CD8-positive, alpha-beta memory T cell (primary cell): ENCODE measurements at regions not wholly inside any gene's neighbourhood (a gene's known extent, or its start where the extent isn't known, plus 50 kb on each side); places are given as distances from the start of the nearest gene placed in this dataset.
"Not testable (repeated sequence)": the region's sequence is repeated elsewhere in the genome, so short reads cannot be mapped to it uniquely, and the experiment has no call there.

Experiments
- CTCF ChIA-PET: fragments of 350-600 bp; sonication (Branson Sonifier 250); formaldehyde crosslinking; loops from one replicate; lab custom pipeline; 2021; ENCODE audit warnings: antibody characterized with exemption; lab: Charles Lee
- POLR2A ChIA-PET: fragments of 350-600 bp; sonication (Branson Sonifier 250); formaldehyde crosslinking; loops from one replicate; lab custom pipeline; 2021; ENCODE audit warnings: antibody characterized with exemption; lab: Charles Lee
- DNase-seq, 5 donors: peaks; one replicate each; pipeline versions ENCODE4 v3.0.0 to v3.0.0-alpha.2; 2020 to 2022; ENCODE audit warnings: mixed read lengths in 1 of 5
- H3K27ac ChIP-seq: one replicate; pipeline ENCODE4 v1.7.0; 2013; ENCODE audit warnings: low read depth, mild to moderate bottlenecking, low read length, moderate library complexity
- H3K27me3 ChIP-seq: 2 replicates; pipeline ENCODE4 v1.7.0; 2013; ENCODE audit warnings: low read length, mild to moderate bottlenecking; ENCODE audit not compliant: insufficient read depth, poor library complexity, severe bottlenecking
- H3K36me3 ChIP-seq: 2 replicates; pipeline ENCODE4 v1.7.0; 2013; ENCODE audit warnings: mild to moderate bottlenecking, low read length, moderate library complexity; ENCODE audit not compliant: insufficient read depth
- H3K4me1 ChIP-seq: 2 replicates; pipeline ENCODE4 v1.7.0; 2013; ENCODE audit warnings: mild to moderate bottlenecking, low read length, moderate library complexity; ENCODE audit not compliant: insufficient read depth
- H3K4me3 ChIP-seq: 2 replicates; pipeline ENCODE4 v1.7.0; 2013; ENCODE audit warnings: mild to moderate bottlenecking, low read length
- H3K9me3 ChIP-seq: 2 replicates; pipeline ENCODE4 v1.7.0; 2013; ENCODE audit warnings: mild to moderate bottlenecking, low read length
- H3K27ac Mint-ChIP-seq, 8 donors: one replicate each; pipeline ENCODE4 v1.8.0; 2020 to 2021; ENCODE audit warnings: mixed read lengths in 8 of 8, mild to moderate bottlenecking in 6 of 8, inconsistent platforms in 3 of 8, moderate library complexity in 3 of 8
- H3K27me3 Mint-ChIP-seq, 2 donors: one replicate each; pipeline ENCODE4 v1.8.0; 2020 to 2021; ENCODE audit warnings: mixed read lengths in 2 of 2, mild to moderate bottlenecking in 1 of 2, moderate library complexity in 1 of 2
- H3K36me3 Mint-ChIP-seq, 3 donors: one replicate each; pipeline ENCODE4 v1.8.0; 2020 to 2021; ENCODE audit warnings: mixed read lengths in 3 of 3, inconsistent platforms in 1 of 3, mild to moderate bottlenecking in 1 of 3
- H3K4me1 Mint-ChIP-seq, 3 donors: one replicate each; pipeline ENCODE4 v1.8.0; 2020 to 2021; ENCODE audit warnings: mixed read lengths in 3 of 3, inconsistent platforms in 1 of 3, mild to moderate bottlenecking in 1 of 3
- H3K4me3 Mint-ChIP-seq, 7 donors: one replicate each; pipeline ENCODE4 v1.8.0; 2020 to 2021; ENCODE audit warnings: mixed read lengths in 7 of 7, mild to moderate bottlenecking in 6 of 7, moderate library complexity in 4 of 7, inconsistent platforms in 2 of 7
- H3K9me3 Mint-ChIP-seq, 5 donors: one replicate each; pipeline ENCODE4 v1.8.0; 2020 to 2022; ENCODE audit warnings: mixed read lengths in 5 of 5, mild to moderate bottlenecking in 3 of 5, moderate library complexity in 2 of 5, inconsistent platforms in 1 of 5

- H3K4me3 Mint-ChIP-seq, H3K27ac Mint-ChIP-seq, H3K4me1 ChIP-seq, H3K36me3 ChIP-seq, POLR2A ChIA-PET, H3K27me3 ChIP-seq, CTCF ChIA-PET, H3K4me1 Mint-ChIP-seq, H3K4me3 ChIP-seq, H3K27ac ChIP-seq, DNase-seq, H3K9me3 ChIP-seq: not testable (repeated sequence)
- Mint-ChIP-seq H3K36me3 (peaks cover 0 to 36% (median 0%) of the 10 kb centered on the region in 3 donors), H3K9me3 (peaks cover 4 to 15% (median 7%) of the 10 kb centered on the region in 5 donors), H3K27me3 (peaks cover 17 to 21% of the 10 kb centered on the region in 2 donors)
Measured at GRCh38 chr4:100868281-100868680, 350.5 kb upstream of the EMCN start.

GRCh38 chr4:100852326-100852725 is 334.5 kb upstream of the EMCN start:
- no peaks in the 10 kb centered on the region for H3K27me3 Mint-ChIP-seq
- Histone ChIP-seq H3K4me1 (no peaks in the 10 kb centered on the region), H3K27me3 (no peaks in the 10 kb centered on the region), H3K36me3 (no peaks in the 10 kb centered on the region), H3K4me3 (no peak overlapping the region), H3K27ac (no peak overlapping the region), H3K9me3 (no peaks in the 10 kb centered on the region)
- peaks cover 0 to 4% (median 0%) of the 10 kb centered on the region in 3 donors for H3K4me1 Mint-ChIP-seq
- H3K9me3 Mint-ChIP-seq = no peaks in the 10 kb centered on the region
- no peak overlapping the region for H3K27ac Mint-ChIP-seq
- POLR2A ChIA-PET = no interaction called here
- no peak for DNase-seq
- H3K36me3 Mint-ChIP-seq = no peaks in the 10 kb centered on the region
- CTCF ChIA-PET = no interaction called here
- no peak overlapping the region for H3K4me3 Mint-ChIP-seq

GRCh38 chr4:100849319-100849718 is 331.5 kb upstream of the EMCN start:
- POLR2A ChIA-PET = no interaction called here
- H3K4me1 Mint-ChIP-seq = peaks cover 0 to 4% (median 0%) of the 10 kb centered on the region in 3 donors

GRCh38 chr4:100848841-100849240 is 331.0 kb upstream of the EMCN start:
- Histone ChIP-seq H3K27me3 (no peaks in the 10 kb centered on the region), H3K36me3 (no peaks in the 10 kb centered on the region), H3K27ac (no peak overlapping the region), H3K4me3 (no peak overlapping the region), H3K4me1 (no peaks in the 10 kb centered on the region), H3K9me3 (no peaks in the 10 kb centered on the region)
- DNase-seq = peak in 2 of 5 donors; percentile 5 to 49
- POLR2A ChIA-PET = no interaction called here
- H3K4me1 Mint-ChIP-seq = peaks cover 0 to 4% (median 0%) of the 10 kb centered on the region in 3 donors
- H3K27me3 Mint-ChIP-seq = no peaks in the 10 kb centered on the region
- H3K4me3 Mint-ChIP-seq = no peak overlapping the region
- H3K9me3 Mint-ChIP-seq = no peaks in the 10 kb centered on the region
- CTCF ChIA-PET = interaction anchor here (1.0 to 2.3 kb wide), 4 partner anchors 192 to 882 kb away, joined by 3 to 7 read pairs (median 4); no protein-coding TSS in a partner anchor
- no peaks in the 10 kb centered on the region for H3K36me3 Mint-ChIP-seq
- H3K27ac Mint-ChIP-seq = peak overlapping the region in 3 of 8 donors; percentile 13 to 61 (median 52)

More at GRCh38 chr4:100849319-100849718, 331.5 kb upstream of the EMCN start:
- H3K36me3 ChIP-seq = no peaks in the 10 kb centered on the region
- no peaks in the 10 kb centered on the region for H3K27me3 Mint-ChIP-seq
- peak overlapping the region in 1 of 8 donors; percentile 45 for H3K27ac Mint-ChIP-seq
- no peak overlapping the region for H3K4me3 Mint-ChIP-seq
- CTCF ChIA-PET = interaction anchor here (1.0 to 2.3 kb wide), 4 partner anchors 191 to 881 kb away, joined by 3 to 7 read pairs (median 4); no protein-coding TSS in a partner anchor
- H3K4me3 ChIP-seq = no peak overlapping the region
- H3K36me3 Mint-ChIP-seq = no peaks in the 10 kb centered on the region
- H3K27me3 ChIP-seq = no peaks in the 10 kb centered on the region
- no peaks in the 10 kb centered on the region for H3K9me3 Mint-ChIP-seq
- no peaks in the 10 kb centered on the region for H3K9me3 ChIP-seq
- H3K27ac ChIP-seq = no peak overlapping the region
- H3K4me1 ChIP-seq = no peaks in the 10 kb centered on the region
- no peak for DNase-seq

GRCh38 chr4:100843910-100844309 is 326.1 kb upstream of the EMCN start:
- H3K9me3 Mint-ChIP-seq = no peaks in the 10 kb centered on the region
- CTCF ChIA-PET = no interaction called here
- no peaks in the 10 kb centered on the region for H3K9me3 ChIP-seq

GRCh38 chr4:100842856-100843255 is 325.0 kb upstream of the EMCN start:
- H3K36me3 ChIP-seq = no peaks in the 10 kb centered on the region
- H3K27ac Mint-ChIP-seq = no peak overlapping the region
- DNase-seq = no peak
- ChIA-PET POLR2A (interaction anchor here (0.6 kb wide), 1 partner anchor 18 kb away, joined by 3 read pairs; no protein-coding TSS in a partner anchor), CTCF (no interaction called here)
- H3K4me3 ChIP-seq = no peak overlapping the region
- no peaks in the 10 kb centered on the region for H3K9me3 ChIP-seq
- H3K9me3 Mint-ChIP-seq = no peaks in the 10 kb centered on the region
- peaks cover 2 to 8% of the 10 kb centered on the region in 2 donors for H3K27me3 Mint-ChIP-seq
- peaks cover 0 to 5% (median 0%) of the 10 kb centered on the region in 3 donors for H3K36me3 Mint-ChIP-seq
- no peak overlapping the region for H3K27ac ChIP-seq
- no peaks in the 10 kb centered on the region for H3K27me3 ChIP-seq
- H3K4me3 Mint-ChIP-seq = no peak overlapping the region
- no peaks in the 10 kb centered on the region for H3K4me1 ChIP-seq
- no peaks in the 10 kb centered on the region for H3K4me1 Mint-ChIP-seq

More at GRCh38 chr4:100843910-100844309, 326.1 kb upstream of the EMCN start:
- POLR2A ChIA-PET = no interaction called here
- Histone ChIP-seq H3K27me3 (no peaks in the 10 kb centered on the region), H3K4me3 (no peak overlapping the region), H3K27ac (no peak overlapping the region), H3K36me3 (no peaks in the 10 kb centered on the region), H3K4me1 (no peaks in the 10 kb centered on the region)
- Mint-ChIP-seq H3K27me3 (peaks cover 2 to 3% of the 10 kb centered on the region in 2 donors), H3K36me3 (peaks cover 0 to 2% (median 0%) of the 10 kb centered on the region in 3 donors), H3K4me1 (peaks cover 0 to 3% (median 0%) of the 10 kb centered on the region in 3 donors), H3K4me3 (no peak overlapping the region), H3K27ac (peak overlapping the region in 1 of 8 donors; percentile 37)
- no peak for DNase-seq

- no peaks in the 10 kb centered on the region for H3K4me1 Mint-ChIP-seq
- DNase-seq = no peak
- H3K9me3 Mint-ChIP-seq = no peaks in the 10 kb centered on the region
Measured at GRCh38 chr4:100841911-100842310, 324.1 kb upstream of the EMCN start.

GRCh38 chr4:100839712-100840111 is 321.9 kb upstream of the EMCN start:
- DNase-seq = no peak
- POLR2A ChIA-PET = no interaction called here
- Mint-ChIP-seq H3K27ac (no peak overlapping the region), H3K36me3 (peaks cover 0 to 9% (median 0%) of the 10 kb centered on the region in 3 donors), H3K9me3 (no peaks in the 10 kb centered on the region), H3K4me1 (no peaks in the 10 kb centered on the region), H3K27me3 (peaks cover 2 to 8% of the 10 kb centered on the region in 2 donors), H3K4me3 (no peak overlapping the region)
- H3K9me3 ChIP-seq = no peaks in the 10 kb centered on the region
- H3K27ac ChIP-seq = no peak overlapping the region
- H3K36me3 ChIP-seq = no peaks in the 10 kb centered on the region
- CTCF ChIA-PET = no interaction called here
- H3K27me3 ChIP-seq = no peaks in the 10 kb centered on the region
- no peaks in the 10 kb centered on the region for H3K4me1 ChIP-seq
- H3K4me3 ChIP-seq = no peak overlapping the region

More at GRCh38 chr4:100841911-100842310, 324.1 kb upstream of the EMCN start:
- Mint-ChIP-seq H3K36me3 (peaks cover 0 to 5% (median 0%) of the 10 kb centered on the region in 3 donors), H3K27ac (no peak overlapping the region), H3K27me3 (peaks cover 2 to 8% of the 10 kb centered on the region in 2 donors), H3K4me3 (no peak overlapping the region)
- Histone ChIP-seq H3K9me3 (no peaks in the 10 kb centered on the region), H3K27me3 (no peaks in the 10 kb centered on the region), H3K4me1 (no peaks in the 10 kb centered on the region), H3K4me3 (no peak overlapping the region), H3K27ac (no peak overlapping the region), H3K36me3 (no peaks in the 10 kb centered on the region)
- ChIA-PET POLR2A (no interaction called here), CTCF (no interaction called here)
